HEK293T (cell line): ENCODE measurements at regions not wholly inside any gene's neighbourhood (a gene's known extent, or its start where the extent isn't known, plus 50 kb on each side); places are given as distances from the start of the nearest gene placed in this dataset.

Source experiments
- CTCF ChIA-PET: fragments of 350-600 bp; formaldehyde crosslinking; extraction: SDS; loops from one replicate; lab custom pipeline; 2021; ENCODE audit warnings: antibody characterized with exemption, inconsistent platforms; lab: Yijun Ruan, JAX
- POLR2A ChIA-PET: fragments of 350-600 bp; formaldehyde crosslinking; extraction: SDS; loops from one replicate; lab custom pipeline; 2020; ENCODE audit warnings: antibody characterized with exemption, inconsistent platforms; lab: Yijun Ruan, JAX
- DNase-seq: peaks from one replicate; pipeline ENCODE4 v3.0.0; 2012; ENCODE audit warnings: mixed read lengths; ENCODE audit errors: extremely low spot score
- ARNT ChIP-seq: fragments of 450-650 bp; IDR thresholded peaks from 2 replicates; pipeline ENCODE4 v1.6.1; 2017; ENCODE audit warnings: mild to moderate bottlenecking
- BHLHE40 ChIP-seq: fragments of 450-650 bp; IDR thresholded peaks from 2 replicates; pipeline ENCODE4 v1.6.1; 2016; ENCODE audit warnings: mild to moderate bottlenecking, moderate library complexity, borderline replicate concordance
- CTBP1 ChIP-seq: fragments of 450-650 bp; IDR thresholded peaks from 2 replicates; pipeline ENCODE4 v1.6.1; 2016; ENCODE audit warnings: borderline replicate concordance
- ELF4 ChIP-seq: fragments of 450-650 bp; IDR thresholded peaks from 2 replicates; pipeline ENCODE4 v1.6.1; 2017; ENCODE audit warnings: antibody characterized with exemption
- FOXA1 ChIP-seq: fragments of 450-650 bp; IDR thresholded peaks from 2 replicates; pipeline ENCODE4 v1.6.1; 2016; ENCODE audit warnings: mild to moderate bottlenecking
- FOXK2 ChIP-seq: fragments of 450-650 bp; IDR thresholded peaks from 2 replicates; pipeline ENCODE4 v1.6.1; 2016; ENCODE audit warnings: mild to moderate bottlenecking
- FOXM1 ChIP-seq: fragments of 450-650 bp; IDR thresholded peaks from 2 replicates; pipeline ENCODE4 v1.6.1; 2017; ENCODE audit warnings: mild to moderate bottlenecking, borderline replicate concordance
- HDGF ChIP-seq: fragments of 450-650 bp; IDR thresholded peaks from 2 replicates; pipeline ENCODE4 v1.6.1; 2017; ENCODE audit warnings: antibody characterized with exemption, borderline replicate concordance
- L3MBTL2 ChIP-seq: fragments of 450-650 bp; conservative IDR thresholded peaks from 2 replicates; pipeline ENCODE4 v1.6.1; 2016; ENCODE audit warnings: mild to moderate bottlenecking
- LEF1 ChIP-seq: fragments of 450-650 bp; IDR thresholded peaks from 2 replicates; pipeline ENCODE4 v1.6.1; 2017; ENCODE audit warnings: mild to moderate bottlenecking, borderline replicate concordance
- NFRKB ChIP-seq: fragments of 450-650 bp; IDR thresholded peaks from 2 replicates; pipeline ENCODE4 v1.6.1; 2016; ENCODE audit warnings: mild to moderate bottlenecking, moderate library complexity
- PKNOX1 ChIP-seq: fragments of 450-650 bp; IDR thresholded peaks from 2 replicates; pipeline ENCODE4 v1.6.1; 2016
- SP1 ChIP-seq: fragments of 450-650 bp; IDR thresholded peaks from 2 replicates; pipeline ENCODE4 v1.6.1; 2017
- SUZ12 ChIP-seq: fragments of 450-650 bp; IDR thresholded peaks from 2 replicates; pipeline ENCODE4 v1.6.1; 2016; ENCODE audit warnings: mild to moderate bottlenecking
- TARDBP ChIP-seq: fragments of 450-650 bp; IDR thresholded peaks from 2 replicates; pipeline ENCODE4 v1.6.1; 2016
- ZNF384 ChIP-seq: fragments of 450-650 bp; IDR thresholded peaks from 2 replicates; pipeline ENCODE4 v1.6.1; 2016

DNA sequence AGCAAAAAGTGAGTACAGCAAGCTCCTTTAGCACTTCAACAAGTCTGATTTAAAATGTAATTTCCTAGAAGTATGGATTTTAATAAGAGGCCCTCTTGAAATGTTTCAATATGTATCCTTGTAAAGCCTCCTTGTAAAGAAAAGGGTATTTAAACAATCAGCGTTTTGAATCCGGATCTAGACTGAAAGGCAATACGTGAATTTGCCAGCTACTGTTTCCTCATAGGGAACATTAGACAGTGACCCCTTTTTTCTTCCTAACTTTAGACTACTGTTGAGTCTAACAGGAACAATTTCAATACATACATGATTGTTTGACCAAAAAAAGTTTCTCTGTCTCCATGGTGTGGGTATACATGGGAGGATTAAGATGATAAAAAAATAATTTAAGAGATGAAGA, 395.0 kb downstream of the TFAP2A start:
- DNase-seq: no peak
- CTCF ChIA-PET: no interaction called here
- TF ChIP-seq PKNOX1 (no peak), ARNT (no peak), ZNF384 (no peak), TARDBP (no peak), ELF4 (no peak), FOXM1 (no peak), LEF1 (no peak), FOXA1 (no peak), BHLHE40 (no peak)
- POLR2A ChIA-PET: no interaction called here

DNA sequence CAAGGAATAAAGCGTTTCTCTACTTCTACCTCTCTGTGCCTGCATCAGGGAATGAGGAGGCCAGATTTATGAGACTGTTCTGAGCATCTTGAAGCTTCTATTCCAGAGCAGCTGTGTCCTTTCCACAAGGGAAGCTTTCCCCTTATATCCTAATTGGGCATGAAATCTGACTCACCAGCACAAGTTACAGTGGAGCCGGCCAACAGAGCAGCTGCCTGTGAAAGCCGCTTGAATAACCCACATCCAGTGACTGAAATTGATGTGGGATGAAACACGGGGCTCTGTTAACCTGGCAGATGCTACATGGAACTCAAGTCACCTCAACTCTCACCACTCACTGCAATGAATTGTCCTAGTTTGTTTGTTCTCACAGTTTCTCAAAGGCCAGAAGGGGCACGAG, 400.3 kb downstream of the TFAP2A start:
- ChIA-PET CTCF (no interaction called here), POLR2A (no interaction called here)
- no peak for DNase-seq
- TF ChIP-seq FOXM1 (no peak), ELF4 (no peak), ARNT (no peak), HDGF (no peak), NFRKB (no peak), SUZ12 (no peak), SP1 (no peak), TARDBP (no peak), FOXA1 (no peak), L3MBTL2 (no peak), CTBP1 (no peak), LEF1 (no peak), BHLHE40 (no peak), ZNF384 (no peak), PKNOX1 (no peak), FOXK2 (no peak)

DNA sequence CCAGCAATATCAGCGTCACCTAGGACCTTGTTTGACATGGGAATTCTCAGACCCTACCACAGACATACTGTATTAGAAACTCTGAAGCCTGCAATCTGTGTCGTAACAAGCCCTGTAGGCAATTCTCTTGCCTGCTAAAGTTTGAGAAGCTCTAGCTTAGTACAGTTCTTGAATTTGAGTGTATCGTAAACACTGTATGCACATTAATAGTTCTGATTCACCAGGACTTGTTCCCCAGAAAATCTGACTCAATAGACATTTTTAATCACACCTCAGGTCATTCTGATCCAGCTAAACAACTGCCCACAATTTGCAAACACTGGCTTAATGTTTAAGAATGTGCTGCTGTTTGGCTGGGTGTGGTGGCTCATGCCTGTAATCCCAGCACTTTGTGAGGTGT, 414.3 kb downstream of the TFAP2A start:
- no peak for DNase-seq
- TF ChIP-seq FOXM1 (no peak), LEF1 (no peak), ZNF384 (no peak), L3MBTL2 (no peak), SUZ12 (no peak), TARDBP (no peak), SP1 (no peak), PKNOX1 (no peak), FOXA1 (no peak), HDGF (no peak), ARNT (no peak), BHLHE40 (no peak), CTBP1 (no peak), ELF4 (no peak), NFRKB (no peak)
- CTCF ChIA-PET: no interaction called here
- POLR2A ChIA-PET: no interaction called here

GRCh38 chr6:9999796-10000195, 415.1 kb downstream of the TFAP2A start:
- no peak for DNase-seq
- TF ChIP-seq FOXA1: no peak
- TF ChIP-seq SUZ12: no peak
- TF ChIP-seq LEF1: no peak
- no peak for TF ChIP-seq ELF4
- TF ChIP-seq FOXM1: no peak
- TF ChIP-seq HDGF: no peak
- no peak for TF ChIP-seq BHLHE40
- no peak for TF ChIP-seq ZNF384
- TF ChIP-seq FOXK2: no peak
- no peak for TF ChIP-seq ARNT
- TF ChIP-seq PKNOX1: no peak
- TF ChIP-seq L3MBTL2: no peak
- TF ChIP-seq TARDBP: no peak
- TF ChIP-seq NFRKB: no peak
- no peak for TF ChIP-seq SP1
- TF ChIP-seq CTBP1: no peak
- ChIA-PET POLR2A (no interaction called here), CTCF (no interaction called here)

DNA sequence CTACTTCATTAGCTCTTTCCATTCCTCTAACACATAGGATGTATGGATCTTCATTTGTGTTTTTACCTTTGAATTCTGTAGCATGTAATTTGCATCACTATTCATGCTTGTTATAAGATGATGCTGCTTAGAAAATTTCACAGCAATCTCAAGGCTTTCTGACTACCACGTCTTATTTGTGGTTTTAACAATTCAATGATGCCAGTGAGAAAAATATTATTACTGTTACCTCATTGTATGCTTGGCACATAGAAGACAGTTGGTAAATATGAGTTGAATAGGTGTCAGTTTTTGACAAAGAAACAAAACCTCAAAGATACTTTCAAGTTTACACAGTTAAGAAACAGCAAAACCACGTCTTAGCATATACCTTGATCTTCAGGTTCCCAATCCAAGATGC, 428.6 kb downstream of the TFAP2A start:
- ChIA-PET CTCF (no interaction called here), POLR2A (no interaction called here)
- DNase-seq: no peak
- no peak for TF ChIP-seq SUZ12
- TF ChIP-seq ZNF384: no peak
- no peak for TF ChIP-seq SP1
- no peak for TF ChIP-seq ARNT
- no peak for TF ChIP-seq LEF1
- TF ChIP-seq BHLHE40: no peak
- no peak for TF ChIP-seq HDGF
- no peak for TF ChIP-seq FOXM1
- TF ChIP-seq L3MBTL2: no peak
- no peak for TF ChIP-seq FOXK2
- no peak for TF ChIP-seq FOXA1
- no peak for TF ChIP-seq PKNOX1
- no peak for TF ChIP-seq TARDBP
- no peak for TF ChIP-seq NFRKB
- TF ChIP-seq ELF4: no peak
- TF ChIP-seq CTBP1: no peak
